SK-N-SH (cell line): ENCODE measurements at regions not wholly inside any gene's neighbourhood (a gene's known extent, or its start where the extent isn't known, plus 50 kb on each side); places are given as distances from the start of the nearest gene placed in this dataset.

ENCODE experiments used
- CTCF ChIA-PET: fragments of 300-600, 350-600 bp; formaldehyde crosslinking; extraction: SDS; loops from one replicate; lab custom pipeline; 2021; lab: Yijun Ruan, JAX
- POLR2A ChIA-PET: fragments of 350-600 bp; sonication (Branson Sonifier 250); formaldehyde crosslinking; extraction: SDS; loops from one replicate; lab custom pipeline; 2020; ENCODE audit warnings: antibody characterized with exemption, inconsistent platforms; lab: Yijun Ruan, JAX
- DNase-seq: peaks from one replicate; pipeline ENCODE4 v3.0.0; 2012
- H2AFZ ChIP-seq: fragments of 200-600 bp; sonication (generic); 2 replicates; pipeline ENCODE4 v1.8.1; 2016; ENCODE audit warnings: antibody characterized with exemption, mild to moderate bottlenecking, low read depth
- H3F3A ChIP-seq: fragments of 200-600 bp; sonication (generic); replicated peaks from 2 replicates; pipeline ENCODE3; 2016; ENCODE audit warnings: antibody characterized with exemption, mild to moderate bottlenecking; ENCODE audit not compliant: insufficient read depth
- H3K27ac ChIP-seq, 2 experiments: fragments of 200-500 bp in 1 of 2; fragments of 200-600 bp in 1 of 2; sonication (Bioruptor generic) in 1 of 2; sonication (generic), shearing (Covaris generic) in 1 of 2; 2 replicates each; pipeline versions ENCODE4 v1.5.1 to v1.6.1; 2014 to 2016; ENCODE audit warnings: low read depth in 2 of 2, inconsistent platforms in 1 of 2, low read length in 1 of 2, mild to moderate bottlenecking in 1 of 2, mixed read lengths in 1 of 2
- H3K27me3 ChIP-seq: fragments of 200-600 bp; sonication (generic), shearing (Covaris generic); 2 replicates; pipeline ENCODE4 v1.6.1; 2016; ENCODE audit warnings: mixed run types; ENCODE audit not compliant: insufficient read depth
- H3K36me3 ChIP-seq, 2 experiments: fragments of 200-500 bp in 1 of 2; fragments of 200-600 bp in 1 of 2; sonication (Bioruptor generic) in 1 of 2; sonication (generic) in 1 of 2; replicated peaks in 1 of 2; 2 replicates each; pipeline versions ENCODE3 to v1.5.1; 2014 to 2016; ENCODE audit warnings: low read length in 1 of 2, mild to moderate bottlenecking in 1 of 2; ENCODE audit not compliant: insufficient read depth in 2 of 2, control insufficient read depth in 1 of 2
- H3K4me1 ChIP-seq, 2 experiments: fragments of 200-500 bp in 1 of 2; fragments of 200-600 bp in 1 of 2; sonication (Bioruptor generic) in 1 of 2; sonication (generic), shearing (Covaris generic) in 1 of 2; 2 replicates each; pipeline versions ENCODE4 v1.5.1 to v1.6.1; 2014 to 2016; ENCODE audit warnings: low read depth in 1 of 2, low read length in 1 of 2, mixed run types in 1 of 2; ENCODE audit not compliant: insufficient read depth in 2 of 2, control insufficient read depth in 1 of 2
- H3K4me2 ChIP-seq: fragments of 200-600 bp; sonication (generic), shearing (Covaris generic); 2 replicates; pipeline ENCODE4 v1.6.1; 2017; ENCODE audit warnings: mixed run types
- H3K4me3 ChIP-seq, 2 experiments: fragments of 200-500 bp in 1 of 2; fragments of 200-600 bp in 1 of 2; sonication (Bioruptor generic) in 1 of 2; sonication (generic), shearing (Covaris generic) in 1 of 2; 2 replicates each; pipeline versions ENCODE4 v1.5.1 to v1.8.1; 2014 to 2016; ENCODE audit warnings: low read depth in 2 of 2, inconsistent platforms in 1 of 2, low read length in 1 of 2, mild to moderate bottlenecking in 1 of 2, mixed read lengths in 1 of 2, moderate library complexity in 1 of 2
- H3K79me2 ChIP-seq: fragments of 200-600 bp; sonication (generic); 2 replicates; pipeline ENCODE4 v1.8.1; 2017; ENCODE audit warnings: mild to moderate bottlenecking; ENCODE audit not compliant: insufficient read depth
- H3K9ac ChIP-seq: fragments of 200-600 bp; sonication (generic); 2 replicates; pipeline ENCODE4 v1.6.1; 2017; ENCODE audit warnings: mixed run types
- H3K9me2 ChIP-seq: fragments of 200-600 bp; sonication (generic); 2 replicates; pipeline ENCODE4 v1.6.1; 2017; ENCODE audit warnings: mixed run types
- H3K9me3 ChIP-seq: fragments of 200-600 bp; sonication (generic); 2 replicates; pipeline ENCODE4 v1.6.1; 2017; ENCODE audit warnings: mixed run types, mild to moderate bottlenecking, moderate library complexity
- H4K20me1 ChIP-seq: fragments of 200-600 bp; sonication (generic); 2 replicates; pipeline ENCODE4 v1.6.1; 2017; ENCODE audit warnings: mild to moderate bottlenecking, mixed run types; ENCODE audit not compliant: insufficient read depth
- CHD2 ChIP-seq: fragments of 150-350 bp; IDR thresholded peaks from 2 replicates; pipeline ENCODE4 v1.6.1; 2018; ENCODE audit warnings: low read length; ENCODE audit not compliant: partially characterized antibody
- EZH2phosphoT487 ChIP-seq: fragments of 200-600 bp; sonication (generic); IDR thresholded peaks from 2 replicates; pipeline ENCODE4 v1.6.1; 2017; ENCODE audit warnings: low read depth, mixed run types, mild to moderate bottlenecking, antibody characterized with exemption, moderate library complexity, borderline replicate concordance
- FOSL2 ChIP-seq: IDR thresholded peaks from 2 replicates; pipeline ENCODE4 v1.4.0; 2012; ENCODE audit warnings: low read depth, mild to moderate bottlenecking, moderate library complexity, borderline replicate concordance
- FOXJ3 ChIP-seq: sonication (generic); formaldehyde crosslinking; IDR thresholded peaks from 2 replicates; pipeline ENCODE4 v1.5.1; 2020; ENCODE audit warnings: mild to moderate bottlenecking, missing genetic modification reagents
- GATA2 ChIP-seq: sonication (generic); formaldehyde crosslinking; IDR thresholded peaks from 2 replicates; pipeline ENCODE4 v1.5.0; 2020; ENCODE audit warnings: mild to moderate bottlenecking, missing genetic modification reagents
- IRF3 ChIP-seq: fragments of 150-350 bp; IDR thresholded peaks from 2 replicates; pipeline ENCODE4 v1.6.1; 2016; ENCODE audit warnings: mild to moderate bottlenecking, low read depth, low read length
- PBX3 ChIP-seq: IDR thresholded peaks from 2 replicates; pipeline ENCODE4; 2012
- RCOR1 ChIP-seq: fragments of 150-350 bp; IDR thresholded peaks from 2 replicates; pipeline ENCODE4 v1.6.1; 2017; ENCODE audit warnings: antibody characterized with exemption, low read length
- SIN3A ChIP-seq: IDR thresholded peaks from 2 replicates; pipeline ENCODE4 v1.6.1; 2012; ENCODE audit warnings: low read depth, mild to moderate bottlenecking, low read length, moderate library complexity, borderline replicate concordance
- SMC3 ChIP-seq: IDR thresholded peaks from 2 replicates; pipeline ENCODE4 v1.6.1; 2012; ENCODE audit warnings: low read depth, low read length, improper control_type of control experiment
- USF1 ChIP-seq: IDR thresholded peaks from 2 replicates; pipeline ENCODE4 v1.4.0; 2012; ENCODE audit warnings: low read depth, borderline replicate concordance
- USF2 ChIP-seq: fragments of 150-350 bp; IDR thresholded peaks from 2 replicates; pipeline ENCODE4 v1.6.1; 2017; ENCODE audit warnings: antibody characterized with exemption, low read length, low read depth, borderline replicate concordance
- WGBS: methylation state at CpG from one replicate; pipeline ENCODE4 v1.1.6; 2017; ENCODE audit warnings: low lambda C conversion rate; 5-methylcytosine and 5-hydroxymethylcytosine counted together

GRCh38 chr5:6905423-6905822 lies 192.2 kb downstream of the TENT4A start:
- Histone ChIP-seq H3K9ac (no peak overlapping the region), H4K20me1 (no peaks in the 10 kb centered on the region), H3K4me2 (no peak overlapping the region), H3F3A (no peaks in the 10 kb centered on the region), H3K27me3 (no peaks in the 10 kb centered on the region), H3K79me2 (no peaks in the 10 kb centered on the region), H3K4me3 (no peak overlapping the region), H3K27ac (no peak overlapping the region), H3K9me2 (no peaks in the 10 kb centered on the region), H3K4me1 (no peaks in the 10 kb centered on the region), H2AFZ (no peak overlapping the region), H3K36me3 (no peaks in the 10 kb centered on the region), H3K9me3 (no peaks in the 10 kb centered on the region)
- DNase-seq, result no peak
- ChIA-PET POLR2A (no interaction called here), CTCF (no interaction called here)
- WGBS, result 10% methylated on average over 8 of the region's 8 CpGs
- TF ChIP-seq IRF3 (no peak), FOSL2 (no peak), USF2 (no peak), SIN3A (no peak), CHD2 (no peak)

GRCh38 chr5:6905883-6906282 lies 192.7 kb downstream of the TENT4A start:
- Histone ChIP-seq H3K9ac (no peak overlapping the region), H2AFZ (no peak overlapping the region), H3K4me3 (no peak overlapping the region), H3K79me2 (no peaks in the 10 kb centered on the region), H3K9me2 (no peaks in the 10 kb centered on the region), H4K20me1 (no peaks in the 10 kb centered on the region), H3K27ac (no peak overlapping the region), H3K9me3 (no peaks in the 10 kb centered on the region), H3K27me3 (no peaks in the 10 kb centered on the region), H3K4me2 (no peak overlapping the region), H3K4me1 (no peaks in the 10 kb centered on the region), H3F3A (no peaks in the 10 kb centered on the region), H3K36me3 (no peaks in the 10 kb centered on the region)
- 27% methylated on average over 5 of the region's 5 CpGs for WGBS
- CTCF ChIA-PET, result no interaction called here
- POLR2A ChIA-PET, result no interaction called here
- DNase-seq, result no peak
- TF ChIP-seq RCOR1 (no peak), SMC3 (no peak)

GRCh38 chr5:6907320-6907918 lies 194.2 kb downstream of the TENT4A start:
- DNase-seq, result no peak
- POLR2A ChIA-PET, result no interaction called here
- TF ChIP-seq FOXJ3 (CRISPR knock-in tag) (no peak), GATA2 (CRISPR knock-in tag) (no peak), FOSL2 (no peak), PBX3 (no peak), SMC3 (no peak), EZH2phosphoT487 (no peak), USF1 (no peak), USF2 (no peak), IRF3 (no peak)
- Histone ChIP-seq H3K9ac (no peak overlapping the region), H3K4me3 (no peak overlapping the region), H3K9me2 (no peaks in the 10 kb centered on the region), H3F3A (no peaks in the 10 kb centered on the region), H3K79me2 (no peaks in the 10 kb centered on the region), H3K36me3 (no peaks in the 10 kb centered on the region), H3K27ac (no peak overlapping the region), H3K27me3 (no peaks in the 10 kb centered on the region), H4K20me1 (no peaks in the 10 kb centered on the region), H3K9me3 (no peaks in the 10 kb centered on the region), H3K4me1 (no peaks in the 10 kb centered on the region), H3K4me2 (no peak overlapping the region), H2AFZ (no peak overlapping the region)
- CTCF ChIA-PET, result no interaction called here
- WGBS, result 15% methylated on average over 8 of the region's 8 CpGs
